ENCODE measurements at regions not wholly inside any gene's neighbourhood (a gene's known extent, or its start where the extent isn't known, plus 50 kb on each side); places are given as distances from the start of the nearest gene placed in this dataset.
"Not testable (repeated sequence)": the region's sequence is repeated elsewhere in the genome, so short reads cannot be mapped to it uniquely, and the experiment has no call there.

DNA sequence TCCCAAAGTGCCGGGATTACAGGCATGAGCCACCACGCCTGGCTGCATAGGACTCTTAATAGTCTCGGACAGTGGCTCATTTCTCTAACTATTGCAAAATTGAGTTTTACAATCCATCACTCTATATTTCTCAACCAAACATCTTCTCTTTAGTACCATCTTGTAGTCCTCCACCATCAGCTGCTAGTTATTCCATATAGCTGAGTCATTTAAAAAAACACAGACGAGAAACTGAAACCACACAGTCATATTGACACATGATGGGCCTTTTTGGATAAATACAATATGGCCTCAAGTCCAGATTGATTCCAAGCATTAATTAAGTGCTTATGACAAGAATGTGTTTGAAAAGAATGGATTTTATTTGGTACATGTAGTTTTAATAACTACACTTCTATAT is 599.1 kb downstream of the MEI4 start:
- Histone ChIP-seq H3K36me3 (ENCODE audit: insufficient read depth, low read length) (no peaks in the 10 kb centered on the region), H3K4me1 (ENCODE audit: insufficient read depth, low read length) (no peaks in the 10 kb centered on the region), H3K4me3 (ENCODE audit: low read length) (no peak overlapping the region), H3K27ac (ENCODE audit: low read depth, low read length) (no peak overlapping the region), H3K9me3 (ENCODE audit: low read length) (no peaks in the 10 kb centered on the region), H3K27me3 (ENCODE audit: insufficient read depth, low read length, poor library complexity, severe bottlenecking) (no peaks in the 10 kb centered on the region)
- Mint-ChIP-seq H3K4me3 (no peak overlapping the region), H3K27me3 (peaks cover 0 to 2% of the 10 kb centered on the region in 2 donors), H3K4me1 (no peaks in the 10 kb centered on the region), H3K36me3 (no peaks in the 10 kb centered on the region), H3K9me3 (peaks cover 0 to 12% (median 2%) of the 10 kb centered on the region in 5 donors), H3K27ac (no peak overlapping the region)
- DNase-seq = no peak
- POLR2A ChIA-PET = no interaction called here
- CTCF ChIA-PET = no interaction called here

DNA sequence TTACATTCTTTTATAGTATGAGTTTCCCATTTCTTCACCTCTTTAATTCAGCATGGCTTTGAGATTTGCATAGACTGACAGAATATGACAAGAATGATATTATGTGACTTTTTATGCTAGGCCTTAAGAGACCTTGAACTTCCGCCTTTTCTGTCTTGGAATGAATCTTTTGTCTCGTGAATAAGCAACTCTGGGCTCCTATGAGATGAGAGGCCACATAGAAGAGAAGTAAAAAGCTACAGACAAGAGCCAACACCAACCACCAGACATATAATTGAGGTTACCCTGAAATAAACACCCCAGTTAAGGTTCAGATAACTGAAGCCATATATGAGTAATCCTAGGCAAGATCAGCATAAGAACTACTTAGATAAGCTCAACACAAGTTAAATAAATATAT is 600.8 kb downstream of the MEI4 start:
- Mint-ChIP-seq H3K27ac (no peak overlapping the region), H3K27me3 (peaks cover 0 to 2% of the 10 kb centered on the region in 2 donors), H3K36me3 (no peaks in the 10 kb centered on the region), H3K9me3 (peaks cover 0 to 9% (median 2%) of the 10 kb centered on the region in 5 donors), H3K4me3 (no peak overlapping the region), H3K4me1 (no peaks in the 10 kb centered on the region)
- no peaks in the 10 kb centered on the region for H3K9me3 ChIP-seq (ENCODE audit: low read length)
- no peak overlapping the region for H3K27ac ChIP-seq (ENCODE audit: low read depth, low read length)
- ChIA-PET CTCF (no interaction called here), POLR2A (no interaction called here)
- H3K4me3 ChIP-seq (ENCODE audit: low read length) = no peak overlapping the region
- no peaks in the 10 kb centered on the region for H3K27me3 ChIP-seq (ENCODE audit: insufficient read depth, low read length, poor library complexity, severe bottlenecking)
- H3K4me1 ChIP-seq (ENCODE audit: insufficient read depth, low read length) = no peaks in the 10 kb centered on the region
- H3K36me3 ChIP-seq (ENCODE audit: insufficient read depth, low read length) = no peaks in the 10 kb centered on the region
- no peak for DNase-seq

DNA sequence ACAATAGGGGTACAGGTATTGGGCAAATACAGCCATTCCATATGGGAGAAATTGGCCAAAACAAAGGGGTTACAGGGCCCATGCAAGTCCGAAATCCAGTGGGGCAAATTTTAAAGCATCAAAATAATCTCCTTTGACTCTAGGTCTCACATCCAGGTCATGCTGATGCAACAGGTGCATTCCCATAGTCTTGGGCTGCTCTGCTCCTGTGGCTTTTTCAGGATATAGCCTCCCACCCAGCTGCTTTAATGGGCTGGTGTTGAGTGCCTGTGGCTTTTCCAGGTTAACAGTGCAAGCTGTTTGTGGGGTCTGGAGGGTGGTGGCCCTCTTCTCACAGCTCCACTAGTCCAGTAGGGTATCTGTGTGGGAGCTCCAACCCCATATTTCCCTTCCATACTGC is 607.1 kb downstream of the MEI4 start:
- H3K27ac Mint-ChIP-seq = no peak overlapping the region
- CTCF ChIA-PET = no interaction called here
- H3K9me3 Mint-ChIP-seq = peaks cover 0 to 19% (median 0%) of the 10 kb centered on the region in 5 donors
- Histone ChIP-seq H3K27me3 (ENCODE audit: insufficient read depth, low read length, poor library complexity, severe bottlenecking) (no peaks in the 10 kb centered on the region), H3K9me3 (ENCODE audit: low read length) (no peaks in the 10 kb centered on the region), H3K36me3 (ENCODE audit: insufficient read depth, low read length) (no peaks in the 10 kb centered on the region), H3K4me3 (ENCODE audit: low read length) (no peak overlapping the region), H3K4me1 (ENCODE audit: insufficient read depth, low read length) (no peaks in the 10 kb centered on the region), H3K27ac (ENCODE audit: low read depth, low read length) (no peak overlapping the region)
- H3K36me3 Mint-ChIP-seq = no peaks in the 10 kb centered on the region
- no peaks in the 10 kb centered on the region for H3K4me1 Mint-ChIP-seq
- POLR2A ChIA-PET = no interaction called here
- no peak overlapping the region for H3K4me3 Mint-ChIP-seq
- H3K27me3 Mint-ChIP-seq = no peaks in the 10 kb centered on the region
- no peak for DNase-seq

DNA sequence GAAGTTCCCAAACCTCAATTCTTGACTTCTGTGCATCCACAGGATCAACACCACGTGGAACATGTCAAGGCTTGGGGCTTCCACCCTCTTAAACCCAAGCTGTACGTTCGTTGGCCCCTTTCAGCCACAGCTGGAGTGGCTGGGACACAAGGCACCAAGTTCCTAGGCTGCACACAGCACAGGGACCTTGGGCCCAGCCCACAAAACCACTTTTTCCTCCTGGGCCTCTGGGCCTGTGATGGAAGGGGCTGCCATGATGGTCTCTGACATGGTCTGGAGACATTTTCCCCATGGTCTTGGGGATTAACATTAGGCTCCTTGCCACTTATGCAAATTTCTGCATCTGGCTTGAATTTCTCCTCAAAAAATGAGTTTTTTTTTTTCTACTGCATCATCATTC is 606.9 kb upstream of the IRAK1BP1 start:
- H3K9me3 Mint-ChIP-seq = peaks cover 0 to 22% (median 0%) of the 10 kb centered on the region in 5 donors
- H3K4me3 Mint-ChIP-seq; H3K36me3 Mint-ChIP-seq; POLR2A ChIA-PET; H3K27ac ChIP-seq (ENCODE audit: low read depth, low read length); H3K27me3 Mint-ChIP-seq; H3K4me1 ChIP-seq (ENCODE audit: insufficient read depth, low read length); H3K27me3 ChIP-seq (ENCODE audit: insufficient read depth, low read length, poor library complexity, severe bottlenecking); H3K36me3 ChIP-seq (ENCODE audit: insufficient read depth, low read length); H3K9me3 ChIP-seq (ENCODE audit: low read length); H3K4me1 Mint-ChIP-seq; CTCF ChIA-PET; H3K27ac Mint-ChIP-seq; DNase-seq; H3K4me3 ChIP-seq (ENCODE audit: low read length): not testable (repeated sequence)

DNA sequence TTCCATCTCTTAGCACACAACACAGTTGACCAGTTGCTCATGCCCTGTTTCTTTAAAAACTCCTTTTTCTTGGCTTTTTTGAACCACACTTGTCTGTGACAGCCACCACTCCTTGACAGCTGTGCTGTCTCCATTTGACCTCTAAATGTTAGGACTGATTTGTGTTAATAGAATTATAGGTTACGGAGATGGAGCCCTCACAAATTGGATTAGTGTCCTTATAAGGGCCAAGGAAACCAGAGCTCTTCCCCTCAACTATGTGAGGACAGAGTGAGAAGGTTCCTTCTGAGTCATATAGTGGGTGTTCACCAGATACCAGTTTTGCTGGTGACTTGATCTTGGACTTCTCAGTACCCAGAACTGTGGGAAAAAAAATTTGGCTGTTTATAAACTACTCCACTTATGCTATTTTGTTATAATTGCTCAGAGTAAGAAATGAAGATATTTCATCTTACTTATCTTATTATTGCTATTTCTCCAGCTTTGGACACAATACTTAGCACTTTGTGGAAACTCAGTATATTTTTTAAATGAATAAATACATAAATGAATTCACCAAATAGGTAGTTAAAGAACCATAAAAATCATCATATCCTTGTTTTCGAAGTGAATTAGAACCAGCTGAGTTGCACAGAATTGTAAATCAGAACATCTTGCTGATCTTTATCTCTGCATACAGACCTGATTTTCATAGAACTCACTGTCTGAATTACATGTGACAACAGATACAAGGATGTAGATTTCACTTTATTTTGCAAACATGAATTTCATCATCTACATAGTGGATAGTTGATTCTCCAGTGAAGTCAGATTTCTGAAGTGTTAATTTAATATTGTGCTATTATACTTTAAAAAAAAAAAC is 598.5 kb upstream of the IRAK1BP1 start:
- Mint-ChIP-seq H3K27ac (no peak overlapping the region), H3K4me3 (no peak overlapping the region), H3K9me3 (peaks cover 0 to 10% (median 0%) of the 10 kb centered on the region in 5 donors), H3K27me3 (no peaks in the 10 kb centered on the region), H3K36me3 (no peaks in the 10 kb centered on the region), H3K4me1 (no peaks in the 10 kb centered on the region)
- Histone ChIP-seq H3K27me3 (ENCODE audit: insufficient read depth, low read length, poor library complexity, severe bottlenecking) (no peaks in the 10 kb centered on the region), H3K9me3 (ENCODE audit: low read length) (no peaks in the 10 kb centered on the region), H3K4me1 (ENCODE audit: insufficient read depth, low read length) (no peaks in the 10 kb centered on the region), H3K36me3 (ENCODE audit: insufficient read depth, low read length) (no peaks in the 10 kb centered on the region), H3K27ac (ENCODE audit: low read depth, low read length) (no peak overlapping the region), H3K4me3 (ENCODE audit: low read length) (no peak overlapping the region)
- ChIA-PET POLR2A (no interaction called here), CTCF (no interaction called here)
- no peak for DNase-seq

DNA sequence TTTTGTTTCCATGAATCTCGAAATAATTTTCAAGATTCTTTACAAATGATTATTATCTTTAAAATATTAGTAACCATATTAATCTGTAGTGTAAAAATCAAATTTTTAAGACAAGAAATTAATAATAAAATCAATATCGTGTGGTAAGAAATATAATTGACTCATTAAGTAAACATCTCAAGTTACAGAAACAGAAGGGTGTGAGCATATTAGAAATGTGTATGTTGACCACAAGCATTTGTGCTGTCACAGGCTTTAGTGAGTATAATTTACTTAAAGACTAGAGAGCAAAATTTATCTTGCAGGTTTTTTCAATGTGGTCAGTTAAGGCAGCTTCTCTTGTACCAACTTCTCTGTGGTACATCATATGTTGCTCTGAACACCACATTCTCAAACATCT is 566.5 kb upstream of the IRAK1BP1 start:
- Mint-ChIP-seq H3K36me3 (no peaks in the 10 kb centered on the region), H3K4me1 (no peaks in the 10 kb centered on the region), H3K4me3 (no peak overlapping the region), H3K9me3 (peaks cover 0 to 10% (median 0%) of the 10 kb centered on the region in 5 donors), H3K27me3 (no peaks in the 10 kb centered on the region), H3K27ac (no peak overlapping the region)
- Histone ChIP-seq H3K36me3 (ENCODE audit: insufficient read depth, low read length) (no peaks in the 10 kb centered on the region), H3K27me3 (ENCODE audit: insufficient read depth, low read length, poor library complexity, severe bottlenecking) (no peaks in the 10 kb centered on the region), H3K4me1 (ENCODE audit: insufficient read depth, low read length) (no peaks in the 10 kb centered on the region), H3K4me3 (ENCODE audit: low read length) (no peak overlapping the region), H3K27ac (ENCODE audit: low read depth, low read length) (no peak overlapping the region), H3K9me3 (ENCODE audit: low read length) (no peaks in the 10 kb centered on the region)
- POLR2A ChIA-PET = no interaction called here
- no peak for DNase-seq
- CTCF ChIA-PET = no interaction called here

DNA sequence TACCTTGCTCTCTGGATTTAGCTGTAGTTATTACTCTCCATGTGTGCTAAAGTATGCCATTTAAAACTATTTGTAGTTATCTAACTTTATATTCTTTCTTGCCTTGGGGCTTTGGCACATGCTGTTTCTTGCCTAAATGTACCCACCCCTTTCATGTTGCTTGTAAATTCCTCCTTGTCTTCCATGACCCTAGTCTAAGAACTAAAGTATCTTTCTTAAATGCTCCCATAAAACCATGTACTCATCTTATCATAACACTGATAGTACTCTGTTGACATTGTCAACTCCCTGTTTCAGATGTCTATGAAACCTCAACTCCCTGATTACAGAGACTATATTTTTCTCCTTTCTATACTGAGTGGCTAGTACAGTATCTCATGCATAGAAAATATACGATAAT is 564.9 kb upstream of the IRAK1BP1 start:
- no peak overlapping the region for H3K27ac Mint-ChIP-seq
- ChIA-PET POLR2A (no interaction called here), CTCF (no interaction called here)
- no peak overlapping the region for H3K4me3 ChIP-seq (ENCODE audit: low read length)
- no peak overlapping the region for H3K27ac ChIP-seq (ENCODE audit: low read depth, low read length)
- H3K4me1 Mint-ChIP-seq = no peaks in the 10 kb centered on the region
- H3K36me3 Mint-ChIP-seq = no peaks in the 10 kb centered on the region
- H3K27me3 Mint-ChIP-seq = no peaks in the 10 kb centered on the region
- H3K4me1 ChIP-seq (ENCODE audit: insufficient read depth, low read length) = no peaks in the 10 kb centered on the region
- H3K9me3 ChIP-seq (ENCODE audit: low read length) = no peaks in the 10 kb centered on the region
- no peak overlapping the region for H3K4me3 Mint-ChIP-seq
- peaks cover 0 to 11% (median 0%) of the 10 kb centered on the region in 5 donors for H3K9me3 Mint-ChIP-seq
- H3K27me3 ChIP-seq (ENCODE audit: insufficient read depth, low read length, poor library complexity, severe bottlenecking) = no peaks in the 10 kb centered on the region
- no peak for DNase-seq
- H3K36me3 ChIP-seq (ENCODE audit: insufficient read depth, low read length) = no peaks in the 10 kb centered on the region

DNA sequence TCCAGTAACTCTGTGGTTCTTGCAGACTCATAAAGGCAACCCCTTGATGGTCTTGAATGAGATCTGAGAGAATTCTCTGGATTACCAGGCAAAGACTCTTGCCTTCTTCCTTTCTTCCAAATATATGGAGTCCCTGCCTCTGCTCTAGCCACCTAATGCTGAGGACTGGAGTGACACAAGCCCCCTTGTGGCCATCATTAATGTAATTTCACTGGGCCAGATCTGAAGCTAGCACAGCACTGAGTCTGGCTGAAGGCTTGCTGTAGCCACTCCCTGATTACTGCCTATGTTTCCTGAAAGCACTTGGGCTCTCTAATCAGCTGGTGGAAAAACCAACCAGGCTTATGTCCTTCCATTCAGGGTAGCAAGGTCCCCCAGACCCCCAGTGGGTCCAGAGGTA is 559.3 kb upstream of the IRAK1BP1 start:
- H3K36me3 Mint-ChIP-seq = no peaks in the 10 kb centered on the region
- H3K4me1 Mint-ChIP-seq = no peaks in the 10 kb centered on the region
- no peak overlapping the region for H3K4me3 Mint-ChIP-seq
- ChIA-PET POLR2A (no interaction called here), CTCF (no interaction called here)
- peaks cover 0 to 24% (median 0%) of the 10 kb centered on the region in 5 donors for H3K9me3 Mint-ChIP-seq
- no peak for DNase-seq
- no peaks in the 10 kb centered on the region for H3K36me3 ChIP-seq (ENCODE audit: insufficient read depth, low read length)
- H3K4me3 ChIP-seq (ENCODE audit: low read length) = no peak overlapping the region
- no peaks in the 10 kb centered on the region for H3K27me3 Mint-ChIP-seq
- H3K4me1 ChIP-seq (ENCODE audit: insufficient read depth, low read length) = no peaks in the 10 kb centered on the region
- no peaks in the 10 kb centered on the region for H3K27me3 ChIP-seq (ENCODE audit: insufficient read depth, low read length, poor library complexity, severe bottlenecking)
- H3K27ac ChIP-seq (ENCODE audit: low read depth, low read length) = no peak overlapping the region
- no peaks in the 10 kb centered on the region for H3K9me3 ChIP-seq (ENCODE audit: low read length)
- no peak overlapping the region for H3K27ac Mint-ChIP-seq
